Ascending aorta (tissue), 2 donors: ENCODE measurements at regions not wholly inside any gene's neighbourhood (a gene's known extent, or its start where the extent isn't known, plus 50 kb on each side); places are given as distances from the start of the nearest gene placed in this dataset.
"Not testable (repeated sequence)": the region's sequence is repeated elsewhere in the genome, so short reads cannot be mapped to it uniquely, and the experiment has no call there.

ENCODE experiments used
- DNase-seq, 2 donors: peaks; one replicate each; pipeline ENCODE4 v3.0.0-alpha.2; 2019; ENCODE audit warnings: low spot score in 2 of 2
- H3K27ac ChIP-seq, 2 donors: fragments of 200-600 bp; sonication (generic); one replicate each; pipeline ENCODE4 v1.5.1; 2016 to 2017; ENCODE audit warnings: mild to moderate bottlenecking in 1 of 2
- H3K27me3 ChIP-seq: fragments of 200-600 bp; sonication (generic); one replicate; pipeline ENCODE4 v1.5.1; 2017
- H3K36me3 ChIP-seq, 2 donors: fragments of 200-600 bp; sonication (generic); one replicate each; pipeline ENCODE4 v1.5.1; 2016
- H3K4me1 ChIP-seq, 2 donors: fragments of 200-600 bp; sonication (generic); one replicate each; pipeline ENCODE4 v1.5.1; 2016 to 2017; ENCODE audit warnings: mild to moderate bottlenecking in 1 of 2
- H3K4me3 ChIP-seq, 2 donors: fragments of 200-600 bp; sonication (generic); one replicate each; pipeline ENCODE4 v1.5.1; 2016 to 2017; ENCODE audit warnings: mild to moderate bottlenecking in 1 of 2
- H3K9me3 ChIP-seq, 2 donors: fragments of 200-600 bp; sonication (generic); one replicate each; pipeline ENCODE4 v1.5.1; 2016
- intact Hi-C: fragments of 100-400 bp; cut with DNase I; formaldehyde crosslinking; loops from one replicate; pipeline ENCODE4 v1.15.1; 2023
- TF ChIP-seq, protein P1 (sequence below), 3 experiments: fragments of 200-600 bp in 2 of 3; fragments of 450-650 bp in 1 of 3; sonication (generic) in 2 of 3; IDR thresholded peaks; one replicate each; pipeline ENCODE4 v1.5.1; 2016 to 2019; ENCODE audit warnings: antibody characterized with exemption in 3 of 3, mild to moderate bottlenecking in 1 of 3, moderate library complexity in 1 of 3

DNA sequence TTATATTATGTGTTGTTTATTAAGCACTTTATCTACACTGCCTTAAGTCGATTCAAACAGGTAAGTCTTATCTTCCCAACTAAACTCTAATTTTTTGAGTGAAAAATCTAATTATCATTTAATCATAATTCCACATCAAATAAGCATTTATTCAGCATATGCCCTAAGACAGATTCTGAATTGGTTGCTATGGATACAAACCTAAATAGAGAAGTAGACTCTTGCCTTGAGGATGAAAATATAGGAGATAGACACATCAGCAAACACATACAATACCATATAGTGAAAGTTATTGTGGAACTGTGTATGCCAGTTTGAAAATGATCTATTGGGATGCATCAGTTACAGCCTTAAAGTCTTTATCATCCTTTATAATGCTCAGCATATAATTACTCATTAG lies 1679.9 kb downstream of the SLITRK1 start:
- H3K36me3 ChIP-seq = no peaks in the 10 kb centered on the region
- no peaks in the 10 kb centered on the region for H3K4me1 ChIP-seq
- no peaks in the 10 kb centered on the region for H3K9me3 ChIP-seq
- DNase-seq = no peak
- H3K27ac ChIP-seq = no peak overlapping the region
- intact Hi-C loops = no loop called here
- TF ChIP-seq, protein P1, sequence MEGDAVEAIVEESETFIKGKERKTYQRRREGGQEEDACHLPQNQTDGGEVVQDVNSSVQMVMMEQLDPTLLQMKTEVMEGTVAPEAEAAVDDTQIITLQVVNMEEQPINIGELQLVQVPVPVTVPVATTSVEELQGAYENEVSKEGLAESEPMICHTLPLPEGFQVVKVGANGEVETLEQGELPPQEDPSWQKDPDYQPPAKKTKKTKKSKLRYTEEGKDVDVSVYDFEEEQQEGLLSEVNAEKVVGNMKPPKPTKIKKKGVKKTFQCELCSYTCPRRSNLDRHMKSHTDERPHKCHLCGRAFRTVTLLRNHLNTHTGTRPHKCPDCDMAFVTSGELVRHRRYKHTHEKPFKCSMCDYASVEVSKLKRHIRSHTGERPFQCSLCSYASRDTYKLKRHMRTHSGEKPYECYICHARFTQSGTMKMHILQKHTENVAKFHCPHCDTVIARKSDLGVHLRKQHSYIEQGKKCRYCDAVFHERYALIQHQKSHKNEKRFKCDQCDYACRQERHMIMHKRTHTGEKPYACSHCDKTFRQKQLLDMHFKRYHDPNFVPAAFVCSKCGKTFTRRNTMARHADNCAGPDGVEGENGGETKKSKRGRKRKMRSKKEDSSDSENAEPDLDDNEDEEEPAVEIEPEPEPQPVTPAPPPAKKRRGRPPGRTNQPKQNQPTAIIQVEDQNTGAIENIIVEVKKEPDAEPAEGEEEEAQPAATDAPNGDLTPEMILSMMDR (IDR thresholded peaks at IDR 0.05) = no peak
- no peak overlapping the region for H3K4me3 ChIP-seq
- H3K27me3 ChIP-seq = no peaks in the 10 kb centered on the region

DNA sequence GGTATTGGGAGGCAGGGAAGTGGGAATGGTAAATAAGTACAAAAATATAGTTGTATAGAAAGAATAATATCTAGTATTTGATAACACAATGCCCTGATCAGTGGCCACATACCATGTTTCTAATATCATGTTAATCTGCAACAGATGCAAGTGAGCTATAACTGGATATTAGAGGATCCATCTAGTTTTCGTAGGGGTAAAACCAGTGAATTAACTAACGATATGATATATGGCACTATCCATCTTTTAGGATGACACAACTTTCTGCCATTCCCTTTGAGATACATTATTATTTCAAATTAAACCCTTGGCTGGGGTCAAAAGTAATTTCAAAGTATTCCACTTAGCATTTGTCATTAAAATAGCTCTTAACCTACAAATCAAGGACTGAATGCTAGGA lies 1686.2 kb downstream of the SLITRK1 start:
- no peak overlapping the region for H3K4me3 ChIP-seq
- TF ChIP-seq, protein P1 (IDR thresholded peaks at IDR 0.05) = no peak
- DNase-seq = no peak
- H3K27me3 ChIP-seq = no peaks in the 10 kb centered on the region
- no peaks in the 10 kb centered on the region for H3K9me3 ChIP-seq
- intact Hi-C loops = no loop called here
- no peaks in the 10 kb centered on the region for H3K36me3 ChIP-seq
- H3K4me1 ChIP-seq = no peaks in the 10 kb centered on the region
- H3K27ac ChIP-seq = no peak overlapping the region

DNA sequence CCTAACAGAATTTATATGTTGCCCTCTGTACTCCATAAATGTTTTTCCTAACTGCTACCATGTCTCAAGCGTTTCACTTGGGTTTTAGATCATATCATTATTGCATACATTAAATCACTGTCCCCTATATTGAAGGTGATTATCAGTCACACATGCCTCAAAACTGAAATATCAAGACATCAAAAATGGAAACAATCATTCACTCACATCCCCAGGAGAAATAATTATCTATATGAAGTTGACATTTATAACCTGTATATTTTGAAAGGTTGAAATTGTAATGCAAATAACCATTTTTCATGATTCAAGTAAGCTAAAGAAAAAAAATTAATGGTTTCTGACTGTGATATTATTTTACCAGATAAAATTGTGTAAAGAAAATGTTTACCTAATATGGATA lies 1695.0 kb downstream of the SLITRK1 start:
- H3K27me3 ChIP-seq = no peaks in the 10 kb centered on the region
- H3K9me3 ChIP-seq = peaks cover 0 to 4% of the 10 kb centered on the region in 2 donors
- H3K4me3 ChIP-seq = no peak overlapping the region
- no peak overlapping the region for H3K27ac ChIP-seq
- TF ChIP-seq, protein P1 (IDR thresholded peaks at IDR 0.05) = no peak
- H3K4me1 ChIP-seq = no peaks in the 10 kb centered on the region
- H3K36me3 ChIP-seq = no peaks in the 10 kb centered on the region
- DNase-seq = no peak
- intact Hi-C loops = no loop called here

DNA sequence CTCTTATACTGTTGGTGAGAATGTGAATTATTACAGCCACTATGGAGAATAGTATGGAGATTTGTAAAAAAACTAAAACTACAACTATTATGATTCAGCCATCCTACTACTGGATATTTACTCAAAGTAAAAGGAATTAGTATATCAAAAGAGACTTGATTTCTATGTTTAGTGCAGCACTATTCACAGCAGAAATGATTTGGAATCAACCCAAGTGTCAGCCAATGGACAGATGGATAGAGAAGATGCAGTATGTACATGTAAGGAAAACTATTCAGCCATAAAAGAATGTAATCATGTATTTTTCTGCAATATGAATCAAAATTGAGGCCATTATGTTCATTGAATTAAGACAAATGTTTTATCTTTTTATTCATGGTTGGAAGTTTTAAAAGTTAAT lies 1705.5 kb downstream of the SLITRK1 start:
- intact Hi-C loops = no loop called here
- no peak overlapping the region for H3K4me3 ChIP-seq
- no peak overlapping the region for H3K27ac ChIP-seq
- no peaks in the 10 kb centered on the region for H3K4me1 ChIP-seq
- no peaks in the 10 kb centered on the region for H3K9me3 ChIP-seq
- no peaks in the 10 kb centered on the region for H3K36me3 ChIP-seq
- no peaks in the 10 kb centered on the region for H3K27me3 ChIP-seq
- TF ChIP-seq, protein P1 (IDR thresholded peaks at IDR 0.05) = no peak
- no peak for DNase-seq

DNA sequence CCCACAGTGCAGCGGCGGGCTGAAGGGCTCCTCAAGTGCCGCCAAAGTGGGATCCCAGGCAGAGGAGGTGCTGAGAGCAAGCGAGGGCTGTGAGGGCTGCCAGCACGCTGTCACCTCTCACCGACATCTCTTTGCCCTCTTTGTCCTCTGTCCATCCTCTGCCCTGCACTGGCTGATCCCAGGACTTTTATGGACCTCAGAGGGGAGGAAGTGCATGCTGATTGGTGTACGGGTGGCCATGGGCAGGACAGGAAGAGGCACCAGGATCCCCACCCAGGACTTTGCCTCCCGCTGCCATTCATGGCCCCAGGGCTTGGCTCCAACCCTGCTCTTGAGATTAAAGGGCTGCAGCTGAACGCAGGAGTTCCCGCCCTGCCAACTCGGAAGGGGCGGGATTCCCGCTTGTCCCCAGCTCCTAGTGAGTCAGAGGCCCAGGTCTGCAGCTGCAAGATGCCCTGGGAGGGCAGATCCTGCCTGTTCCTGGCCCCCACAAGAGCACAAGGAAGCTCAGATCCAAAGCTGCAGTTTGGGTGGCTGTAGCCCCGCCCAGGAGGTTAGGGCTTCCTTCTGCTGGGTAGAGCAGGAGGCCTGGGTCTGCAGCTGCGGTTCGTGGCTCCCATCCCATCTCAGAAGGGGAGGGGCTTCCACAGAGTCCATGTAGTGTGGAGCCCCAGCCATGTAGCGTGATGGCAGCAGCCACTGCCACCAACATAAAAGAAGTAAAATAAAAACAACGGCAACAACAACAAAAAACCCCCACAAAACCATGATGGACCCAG lies 1716.7 kb downstream of the SLITRK1 start:
- intact Hi-C loops = no loop called here
- Histone ChIP-seq H3K9me3 (no peaks in the 10 kb centered on the region), H3K4me3 (no peak overlapping the region), H3K27me3 (no peaks in the 10 kb centered on the region), H3K36me3 (no peaks in the 10 kb centered on the region), H3K4me1 (no peaks in the 10 kb centered on the region), H3K27ac (no peak overlapping the region)
- TF ChIP-seq, protein P1 (IDR thresholded peaks at IDR 0.05) = no peak
- DNase-seq = no peak

DNA sequence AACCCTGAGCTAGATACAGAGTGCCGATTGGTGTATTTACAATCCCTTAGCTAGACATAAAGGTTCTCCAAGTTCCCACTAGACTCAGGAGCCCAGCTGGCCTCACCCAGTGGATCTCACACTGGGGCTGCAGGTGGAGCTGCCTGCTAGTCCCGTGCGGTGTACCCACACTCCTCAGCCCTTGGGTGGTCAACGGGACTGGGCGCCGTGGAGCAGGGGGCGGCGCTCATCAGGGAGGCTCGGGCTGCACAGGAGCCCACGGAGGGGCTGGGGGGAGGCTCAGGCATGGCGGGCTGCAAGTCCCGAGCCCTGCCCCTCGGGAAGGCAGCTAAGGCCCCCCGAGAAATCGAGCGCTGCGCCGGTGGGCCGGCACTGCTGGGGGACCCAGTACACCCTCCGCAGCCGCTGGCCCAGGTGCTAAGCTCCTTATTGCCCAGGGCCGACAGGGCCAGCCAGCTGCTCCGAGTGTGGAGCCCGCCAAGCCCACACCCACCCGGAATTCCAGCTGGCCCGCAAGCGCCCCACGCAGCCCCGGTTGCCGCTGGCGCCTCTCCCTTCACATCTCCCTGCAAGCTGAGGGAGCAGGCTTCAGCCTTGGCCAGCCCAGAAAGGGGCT lies 1717.4 kb downstream of the SLITRK1 start:
- H3K4me3 ChIP-seq, H3K36me3 ChIP-seq, H3K9me3 ChIP-seq, H3K27me3 ChIP-seq, DNase-seq, H3K27ac ChIP-seq, H3K4me1 ChIP-seq, intact Hi-C loops: not testable (repeated sequence)
